Left lung (tissue), 4 donors: ENCODE measurements at regions not wholly inside any gene's neighbourhood (a gene's known extent, or its start where the extent isn't known, plus 50 kb on each side); places are given as distances from the start of the nearest gene placed in this dataset.

Source experiments
- ATAC-seq: fragments of 200-7000 bp; cut with Tn5 transposase; one replicate; pipeline ENCODE4 v1.9.1; 2020; ENCODE audit warnings: moderate library complexity
- DNase-seq, 4 donors: peaks; one replicate each; pipeline ENCODE4 v3.0.0-alpha.2; 2013 to 2020
- H3K27ac ChIP-seq, 2 donors: fragments of 200-600 bp; sonication (generic) in 1 of 2; one replicate each; pipeline versions ENCODE4 v1.5.0 to v1.8.0; 2020 to 2021
- H3K27me3 ChIP-seq, 2 donors: fragments of 200-600 bp; sonication (generic) in 1 of 2; one replicate each; pipeline versions ENCODE4 v1.5.0 to v1.8.0; 2020 to 2021
- H3K36me3 ChIP-seq, 2 donors: fragments of 200-600 bp; sonication (generic) in 1 of 2; one replicate each; pipeline versions ENCODE4 v1.5.0 to v1.8.0; 2020 to 2021
- H3K4me1 ChIP-seq, 2 donors: fragments of 200-600 bp; one replicate each; pipeline ENCODE4 v1.8.0; 2021
- H3K4me3 ChIP-seq, 2 donors: fragments of 200-600 bp; sonication (generic) in 1 of 2; one replicate each; pipeline versions ENCODE4 v1.5.0 to v1.8.0; 2020 to 2021; ENCODE audit warnings: mild to moderate bottlenecking in 1 of 2
- H3K9me3 ChIP-seq, 2 donors: fragments of 200-600 bp; sonication (generic) in 1 of 2; one replicate each; pipeline versions ENCODE4 v1.5.0 to v1.8.0; 2020 to 2021
- CTCF ChIP-seq, 2 donors: fragments of 200-600 bp; sonication (generic) in 1 of 2; IDR thresholded peaks; one replicate each; pipeline versions ENCODE4 v1.5.0 to v1.8.0; 2021; ENCODE audit warnings: antibody characterized with exemption in 2 of 2
- intact Hi-C, 2 donors: fragments of 100-400 bp; cut with DNase I; formaldehyde crosslinking; loops; one replicate each; pipeline versions ENCODE4 v1.11.2 to v1.14.2; 2022
- donor health status: DM: no; HTN: yes; CAD: no.
- donor health status: DM: no; HTN: no; CAD: no.

- intact Hi-C loops, result no loop called here
- DNase-seq (no peak), ATAC-seq (no peak)
- no peaks in the 10 kb centered on the region for H3K9me3 ChIP-seq
- no peaks in the 10 kb centered on the region for H3K4me1 ChIP-seq
- H3K27me3 ChIP-seq, result no peaks in the 10 kb centered on the region
- no peak overlapping the region for H3K27ac ChIP-seq
- H3K36me3 ChIP-seq, result no peaks in the 10 kb centered on the region
- TF ChIP-seq CTCF (IDR thresholded peaks at IDR 0.05), result no peak
- H3K4me3 ChIP-seq, result no peak overlapping the region
Measured at GRCh38 chr16:65752522-65752844, 614.0 kb upstream of the CDH5 start.

GRCh38 chr16:65751622-65752521 is 614.6 kb upstream of the CDH5 start:
- H3K36me3 ChIP-seq, result no peaks in the 10 kb centered on the region
- intact Hi-C loops, result no loop called here

GRCh38 chr16:65749506-65749905 is 617.0 kb upstream of the CDH5 start:
- no peak for DNase-seq
- Histone ChIP-seq H3K9me3 (no peaks in the 10 kb centered on the region), H3K27ac (no peak overlapping the region), H3K36me3 (no peaks in the 10 kb centered on the region), H3K27me3 (no peaks in the 10 kb centered on the region), H3K4me3 (no peak overlapping the region), H3K4me1 (no peaks in the 10 kb centered on the region)
- ATAC-seq, result no peak
- no peak for TF ChIP-seq CTCF (IDR thresholded peaks at IDR 0.05)
- intact Hi-C loops, result no loop called here

More at GRCh38 chr16:65751622-65752521, 614.6 kb upstream of the CDH5 start:
- DNase-seq, result no peak
- ATAC-seq, result no peak
- H3K27ac ChIP-seq, result no peak overlapping the region
- no peaks in the 10 kb centered on the region for H3K27me3 ChIP-seq
- TF ChIP-seq CTCF (IDR thresholded peaks at IDR 0.05), result no peak
- no peaks in the 10 kb centered on the region for H3K4me1 ChIP-seq
- H3K4me3 ChIP-seq, result no peak overlapping the region
- no peaks in the 10 kb centered on the region for H3K9me3 ChIP-seq

- H3K27me3 ChIP-seq, result no peaks in the 10 kb centered on the region
- intact Hi-C loops, result no loop called here
- H3K36me3 ChIP-seq, result no peaks in the 10 kb centered on the region
- no peak for TF ChIP-seq CTCF (IDR thresholded peaks at IDR 0.05)
- H3K4me3 ChIP-seq, result no peak overlapping the region
- no peak overlapping the region for H3K27ac ChIP-seq
- H3K4me1 ChIP-seq, result no peaks in the 10 kb centered on the region
- DNase-seq (no peak), ATAC-seq (no peak)
- no peaks in the 10 kb centered on the region for H3K9me3 ChIP-seq
Measured at GRCh38 chr16:65746941-65747340, 619.5 kb upstream of the CDH5 start.

- H3K27ac ChIP-seq, result no peak overlapping the region
- H3K36me3 ChIP-seq, result no peaks in the 10 kb centered on the region
- DNase-seq (no peak), ATAC-seq (no peak)
- no peak for TF ChIP-seq CTCF (IDR thresholded peaks at IDR 0.05)
- no peaks in the 10 kb centered on the region for H3K27me3 ChIP-seq
- H3K4me3 ChIP-seq, result no peak overlapping the region
- intact Hi-C loops, result no loop called here
- no peaks in the 10 kb centered on the region for H3K9me3 ChIP-seq
- no peaks in the 10 kb centered on the region for H3K4me1 ChIP-seq
Measured at GRCh38 chr16:65745201-65745708, 621.2 kb upstream of the CDH5 start.
